Ascending aorta (tissue), 2 donors: ENCODE measurements at regions not wholly inside any gene's neighbourhood (a gene's known extent, or its start where the extent isn't known, plus 50 kb on each side); places are given as distances from the start of the nearest gene placed in this dataset.

Experiments used
- DNase-seq, 2 donors: peaks; one replicate each; pipeline ENCODE4 v3.0.0-alpha.2; 2019; ENCODE audit warnings: low spot score in 2 of 2
- H3K27ac ChIP-seq, 2 donors: fragments of 200-600 bp; sonication (generic); one replicate each; pipeline ENCODE4 v1.5.1; 2016 to 2017; ENCODE audit warnings: mild to moderate bottlenecking in 1 of 2
- H3K27me3 ChIP-seq: fragments of 200-600 bp; sonication (generic); one replicate; pipeline ENCODE4 v1.5.1; 2017
- H3K36me3 ChIP-seq, 2 donors: fragments of 200-600 bp; sonication (generic); one replicate each; pipeline ENCODE4 v1.5.1; 2016
- H3K4me1 ChIP-seq, 2 donors: fragments of 200-600 bp; sonication (generic); one replicate each; pipeline ENCODE4 v1.5.1; 2016 to 2017; ENCODE audit warnings: mild to moderate bottlenecking in 1 of 2
- H3K4me3 ChIP-seq, 2 donors: fragments of 200-600 bp; sonication (generic); one replicate each; pipeline ENCODE4 v1.5.1; 2016 to 2017; ENCODE audit warnings: mild to moderate bottlenecking in 1 of 2
- H3K9me3 ChIP-seq, 2 donors: fragments of 200-600 bp; sonication (generic); one replicate each; pipeline ENCODE4 v1.5.1; 2016
- CTCF ChIP-seq, 3 experiments: fragments of 200-600 bp in 2 of 3; fragments of 450-650 bp in 1 of 3; sonication (generic) in 2 of 3; IDR thresholded peaks; one replicate each; pipeline ENCODE4 v1.5.1; 2016 to 2019; ENCODE audit warnings: antibody characterized with exemption in 3 of 3, mild to moderate bottlenecking in 1 of 3, moderate library complexity in 1 of 3
- intact Hi-C: fragments of 100-400 bp; cut with DNase I; formaldehyde crosslinking; loops from one replicate; pipeline ENCODE4 v1.15.1; 2023

- Histone ChIP-seq H3K27me3 (no peaks in the 10 kb centered on the region), H3K4me3 (no peak overlapping the region), H3K36me3 (no peaks in the 10 kb centered on the region), H3K4me1 (no peaks in the 10 kb centered on the region), H3K27ac (no peak overlapping the region), H3K9me3 (no peaks in the 10 kb centered on the region)
- DNase-seq = no peak
- intact Hi-C loops = no loop called here
- TF ChIP-seq CTCF (IDR thresholded peaks at IDR 0.05) = no peak
These were observed 740.3 kb downstream of the SATB2 start for GRCh38 chr2:198717451-198717850.

- no peaks in the 10 kb centered on the region for H3K36me3 ChIP-seq
- H3K4me3 ChIP-seq = no peak overlapping the region
- no peak for DNase-seq
- no peaks in the 10 kb centered on the region for H3K4me1 ChIP-seq
- TF ChIP-seq CTCF (IDR thresholded peaks at IDR 0.05) = no peak
- no peaks in the 10 kb centered on the region for H3K9me3 ChIP-seq
- intact Hi-C loops = no loop called here
- H3K27ac ChIP-seq = no peak overlapping the region
- H3K27me3 ChIP-seq = no peaks in the 10 kb centered on the region
These were observed 742.4 kb downstream of the SATB2 start for GRCh38 chr2:198715302-198715835.

- Histone ChIP-seq H3K27ac (no peak overlapping the region), H3K36me3 (no peaks in the 10 kb centered on the region), H3K4me1 (no peaks in the 10 kb centered on the region), H3K4me3 (no peak overlapping the region), H3K9me3 (no peaks in the 10 kb centered on the region), H3K27me3 (no peaks in the 10 kb centered on the region)
- intact Hi-C loops = no loop called here
- no peak for TF ChIP-seq CTCF (IDR thresholded peaks at IDR 0.05)
- no peak for DNase-seq
These were observed 745.3 kb downstream of the SATB2 start for GRCh38 chr2:198712485-198712884.

- Histone ChIP-seq H3K27me3 (no peaks in the 10 kb centered on the region), H3K36me3 (no peaks in the 10 kb centered on the region), H3K9me3 (no peaks in the 10 kb centered on the region), H3K27ac (no peak overlapping the region), H3K4me1 (no peaks in the 10 kb centered on the region), H3K4me3 (no peak overlapping the region)
- intact Hi-C loops = no loop called here
- TF ChIP-seq CTCF (IDR thresholded peaks at IDR 0.05) = no peak
- no peak for DNase-seq
These were observed 746.3 kb downstream of the SATB2 start for GRCh38 chr2:198711484-198711883.

GRCh38 chr2:198710562-198710961, 747.2 kb downstream of the SATB2 start:
- Histone ChIP-seq H3K36me3 (no peaks in the 10 kb centered on the region), H3K27ac (no peak overlapping the region), H3K4me1 (no peaks in the 10 kb centered on the region), H3K9me3 (no peaks in the 10 kb centered on the region), H3K4me3 (no peak overlapping the region), H3K27me3 (no peaks in the 10 kb centered on the region)
- no peak for TF ChIP-seq CTCF (IDR thresholded peaks at IDR 0.05)
- DNase-seq = no peak
- intact Hi-C loops = no loop called here

GRCh38 chr2:198706476-198707082, 751.2 kb downstream of the SATB2 start:
- no peak for DNase-seq
- intact Hi-C loops = no loop called here

More at GRCh38 chr2:198706476-198707082, 751.2 kb downstream of the SATB2 start:
- Histone ChIP-seq H3K36me3 (no peaks in the 10 kb centered on the region), H3K4me1 (no peaks in the 10 kb centered on the region), H3K27me3 (no peaks in the 10 kb centered on the region), H3K9me3 (no peaks in the 10 kb centered on the region), H3K27ac (no peak overlapping the region), H3K4me3 (no peak overlapping the region)
- no peak for TF ChIP-seq CTCF (IDR thresholded peaks at IDR 0.05)
